Lung (tissue), 11 donors: ENCODE measurements at regions not wholly inside any gene's neighbourhood (a gene's known extent, or its start where the extent isn't known, plus 50 kb on each side); places are given as distances from the start of the nearest gene placed in this dataset.

Source experiments
- ATAC-seq: fragments of 200-7000 bp; cut with Tn5 transposase; one replicate; pipeline ENCODE4 v1.9.1; 2020; ENCODE audit warnings: moderate number of reproducible peaks; ENCODE audit not compliant: insufficient read depth, low FRiP score
- DNase-seq, 3 donors: peaks; one replicate each; pipeline ENCODE4 v3.0.0-alpha.2; 2013 to 2017
- H3K27ac ChIP-seq, 2 donors: one replicate each; pipeline ENCODE4 v1.5.1; 2013; ENCODE audit warnings: mild to moderate bottlenecking in 2 of 2, moderate library complexity in 2 of 2, control low read depth in 1 of 2, inconsistent platforms in 1 of 2, low read depth in 1 of 2, low read length in 1 of 2
- H3K27me3 ChIP-seq, 3 donors: one replicate each; pipeline ENCODE4 v1.5.1; 2013; ENCODE audit warnings: low read length in 2 of 3; ENCODE audit not compliant: control insufficient read depth in 3 of 3, insufficient read depth in 3 of 3
- H3K36me3 ChIP-seq, 4 donors: one replicate each; pipeline ENCODE4 v1.5.1; 2013; ENCODE audit warnings: low read length in 4 of 4, mild to moderate bottlenecking in 1 of 4, moderate library complexity in 1 of 4; ENCODE audit not compliant: control insufficient read depth in 4 of 4, insufficient read depth in 4 of 4
- H3K4me1 ChIP-seq, 5 donors: one replicate each; pipeline ENCODE4 v1.5.1; 2013; ENCODE audit warnings: low read length in 5 of 5, mild to moderate bottlenecking in 2 of 5, moderate library complexity in 1 of 5; ENCODE audit not compliant: control insufficient read depth in 5 of 5, insufficient read depth in 5 of 5
- H3K4me3 ChIP-seq: one replicate; pipeline ENCODE4 v1.5.1; 2013; ENCODE audit warnings: mild to moderate bottlenecking, control low read depth, moderate library complexity
- H3K9ac ChIP-seq, 2 donors: one replicate each; pipeline ENCODE4 v1.5.1; 2013; ENCODE audit warnings: low read length in 2 of 2, control low read depth in 1 of 2; ENCODE audit not compliant: insufficient read depth in 1 of 2
- H3K9me3 ChIP-seq, 4 donors: one replicate each; pipeline ENCODE4 v1.5.1; 2013; ENCODE audit warnings: low read length in 3 of 4, mild to moderate bottlenecking in 1 of 4, moderate library complexity in 1 of 4; ENCODE audit not compliant: control insufficient read depth in 4 of 4, insufficient read depth in 3 of 4
- CTCF ChIP-seq: IDR thresholded peaks from 2 replicates; pipeline ENCODE4 v1.5.1; 2012; ENCODE audit warnings: mild to moderate bottlenecking; ENCODE audit errors: control extremely low read depth, extremely low read depth
- WGBS, 2 donors: extraction: QIAGEN DNeasy Blood & Tissue Kit; methylation state at CpG; one replicate each; pipeline ENCODE4 v1.1.7; 2013; 5-methylcytosine and 5-hydroxymethylcytosine counted together
- donor health status: control.
- donor health status: control.
- donor health status: Bipolar disorder and iron deficiency.
- donor health status: healthy.
- donor health status: DM: yes; HTN: yes; CAD: no.

GRCh38 chr6:148164645-148165044, 178.0 kb upstream of the SASH1 start:
- H3K4me1 ChIP-seq = peaks cover 0 to 11% (median 0%) of the 10 kb centered on the region in 5 donors
- no peak overlapping the region for H3K9ac ChIP-seq
- TF ChIP-seq CTCF = no peak
- H3K27ac ChIP-seq = no peak overlapping the region
- peaks cover 0 to 1% (median 0%) of the 10 kb centered on the region in 4 donors for H3K36me3 ChIP-seq
- no peak overlapping the region for H3K4me3 ChIP-seq
- 75 to 78% methylated on average over 4 of the region's 4 CpGs for WGBS, 2 donors
- DNase-seq (no peak), ATAC-seq (no peak)
- H3K27me3 ChIP-seq = no peaks in the 10 kb centered on the region
- no peaks in the 10 kb centered on the region for H3K9me3 ChIP-seq

GRCh38 chr6:148166339-148166968, 176.2 kb upstream of the SASH1 start:
- no peak for ATAC-seq
- TF ChIP-seq CTCF = peak; percentile 60
- Histone ChIP-seq H3K27me3 (no peaks in the 10 kb centered on the region), H3K9ac (no peak overlapping the region), H3K4me1 (peaks cover 0 to 11% (median 0%) of the 10 kb centered on the region in 5 donors), H3K9me3 (no peaks in the 10 kb centered on the region), H3K4me3 (no peak overlapping the region), H3K27ac (no peak overlapping the region), H3K36me3 (peaks cover 0 to 1% (median 0%) of the 10 kb centered on the region in 4 donors)
- DNase-seq = peak in 2 of 3 donors; percentile 90 to 91
- WGBS, 2 donors = 30 to 43% methylated on average over 6 of the region's 6 CpGs

GRCh38 chr6:148169706-148170105, 172.9 kb upstream of the SASH1 start:
- H3K27me3 ChIP-seq = no peaks in the 10 kb centered on the region
- H3K4me3 ChIP-seq = no peak overlapping the region
- 91 to 94% methylated on average over 8 of the region's 8 CpGs for WGBS, 2 donors
- no peaks in the 10 kb centered on the region for H3K9me3 ChIP-seq
- DNase-seq (no peak), ATAC-seq (no peak)
- no peaks in the 10 kb centered on the region for H3K36me3 ChIP-seq
- H3K27ac ChIP-seq = no peak overlapping the region
- peaks cover 0 to 15% (median 4%) of the 10 kb centered on the region in 5 donors for H3K4me1 ChIP-seq
- no peak for TF ChIP-seq CTCF
- no peak overlapping the region for H3K9ac ChIP-seq

GRCh38 chr6:148170286-148170685, 172.4 kb upstream of the SASH1 start:
- no peak for ATAC-seq
- WGBS, 2 donors = 90 to 92% methylated on average over 1 of the region's 1 CpG
- no peak for TF ChIP-seq CTCF

More at GRCh38 chr6:148170286-148170685, 172.4 kb upstream of the SASH1 start:
- no peak overlapping the region for H3K9ac ChIP-seq
- no peaks in the 10 kb centered on the region for H3K27me3 ChIP-seq
- DNase-seq = no peak
- H3K36me3 ChIP-seq = no peaks in the 10 kb centered on the region
- no peak overlapping the region for H3K4me3 ChIP-seq
- no peaks in the 10 kb centered on the region for H3K9me3 ChIP-seq
- H3K27ac ChIP-seq = no peak overlapping the region
- H3K4me1 ChIP-seq = peaks cover 0 to 18% (median 4%) of the 10 kb centered on the region in 5 donors
